AG09309 (cell line): ENCODE measurements at regions not wholly inside any gene's neighbourhood (a gene's known extent, or its start where the extent isn't known, plus 50 kb on each side); places are given as distances from the start of the nearest gene placed in this dataset.

Source experiments
- DNase-seq: peaks from one replicate; pipeline ENCODE4 v3.0.0-alpha.2; 2010; ENCODE audit warnings: low read depth
- H3K4me3 ChIP-seq: 2 replicates; pipeline ENCODE4 v1.5.1; 2011; ENCODE audit warnings: mild to moderate bottlenecking, low read depth, low read length, moderate library complexity; ENCODE audit not compliant: control insufficient read depth
- CTCF ChIP-seq: IDR thresholded peaks from 2 replicates; pipeline ENCODE4 v1.5.1; 2011; ENCODE audit warnings: mild to moderate bottlenecking, low read depth, low read length, inconsistent platforms; ENCODE audit not compliant: insufficient read depth, control insufficient read depth; ENCODE audit errors: missing control alignments

GRCh38 chr11:15473954-15474837 is 359.5 kb downstream of the INSC start:
- no peak overlapping the region for H3K4me3 ChIP-seq
- no peak for DNase-seq
- no peak for TF ChIP-seq CTCF

DNA sequence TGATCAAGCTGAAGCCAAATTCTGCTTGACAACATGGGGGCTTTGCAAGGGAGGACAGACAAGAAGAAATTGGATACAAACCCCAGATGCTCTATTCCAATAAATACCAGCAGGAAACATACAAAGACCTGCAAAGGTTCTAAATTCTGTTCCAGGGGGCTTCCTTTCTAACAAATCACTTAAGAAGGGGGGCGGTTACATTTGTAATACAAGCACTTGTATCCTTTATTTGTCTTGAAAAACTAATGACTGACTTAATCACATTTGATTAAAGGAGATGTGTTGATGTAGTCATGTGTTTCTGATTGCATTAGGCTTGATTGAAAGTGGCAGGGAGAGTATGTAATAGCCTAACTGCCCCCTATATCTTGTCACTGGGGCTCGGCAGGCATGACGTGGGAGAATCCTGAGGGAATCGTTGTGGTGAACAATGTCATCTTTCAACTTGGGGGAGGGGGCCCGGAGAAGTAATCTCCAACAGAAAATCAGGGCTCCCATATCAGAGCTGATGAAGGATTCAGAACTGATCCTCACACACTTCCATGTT is 361.7 kb downstream of the INSC start:
- no peak for TF ChIP-seq CTCF
- H3K4me3 ChIP-seq, result no peak overlapping the region
- DNase-seq, result no peak

GRCh38 chr11:15481871-15482270 is 367.1 kb downstream of the INSC start:
- no peak overlapping the region for H3K4me3 ChIP-seq
- DNase-seq, result no peak
- no peak for TF ChIP-seq CTCF

- no peak overlapping the region for H3K4me3 ChIP-seq
- no peak for DNase-seq
- no peak for TF ChIP-seq CTCF
Observed at GRCh38 chr11:15483205-15483604, 368.5 kb downstream of the INSC start.

DNA sequence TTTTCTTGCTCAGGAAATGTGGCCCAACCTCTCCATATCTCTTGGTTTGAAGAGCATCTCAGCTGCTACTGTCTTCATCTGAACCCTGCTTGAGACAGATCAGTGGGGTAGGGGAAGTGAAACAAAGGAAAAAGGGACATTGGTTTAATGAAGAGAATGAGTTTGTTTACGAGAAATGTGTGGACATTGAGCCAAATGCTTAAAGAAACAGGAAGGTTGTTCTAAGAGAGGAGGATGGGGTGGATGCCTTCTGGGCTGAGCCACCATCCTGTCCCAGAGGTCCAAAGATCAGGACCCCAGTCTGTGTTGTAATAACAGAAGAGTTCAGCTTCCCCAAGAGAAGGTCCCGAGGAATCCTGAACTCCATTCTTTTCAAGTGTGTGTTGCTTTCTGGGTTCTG is 369.7 kb downstream of the INSC start:
- no peak for DNase-seq
- no peak for TF ChIP-seq CTCF
- no peak overlapping the region for H3K4me3 ChIP-seq

GRCh38 chr11:15485432-15485831 is 370.7 kb downstream of the INSC start:
- no peak for TF ChIP-seq CTCF
- DNase-seq, result no peak
- no peak overlapping the region for H3K4me3 ChIP-seq
